ENCODE measurements at regions not wholly inside any gene's neighbourhood (a gene's known extent, or its start where the extent isn't known, plus 50 kb on each side); places are given as distances from the start of the nearest gene placed in this dataset.

DNA sequence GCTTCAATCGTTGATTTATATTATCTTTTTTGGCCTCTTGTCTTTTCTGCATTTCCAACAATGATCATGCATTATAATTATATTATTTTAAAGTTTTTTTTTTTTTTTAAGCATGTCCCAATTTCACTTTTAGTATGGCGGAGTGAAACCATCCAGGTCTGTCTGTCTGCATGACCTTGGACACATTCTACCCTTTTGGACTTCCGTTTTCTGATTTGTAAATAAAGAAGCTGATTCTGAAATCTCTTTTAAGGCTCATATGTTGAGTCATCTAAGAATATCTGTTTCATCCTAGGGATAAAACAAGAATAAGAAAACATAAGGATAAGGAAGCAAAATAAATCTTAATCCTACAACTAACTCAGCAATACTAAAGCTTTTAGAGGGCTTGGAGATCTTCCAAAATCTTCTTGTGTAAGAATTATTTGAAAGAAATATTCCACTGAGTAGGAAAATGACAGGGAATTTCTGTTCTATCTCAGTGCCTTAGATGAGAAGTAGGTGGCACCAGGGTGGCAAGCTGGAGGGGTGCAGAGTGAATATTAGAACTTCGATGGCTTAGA, 195.7 kb upstream of the TOX3 start:
- TF ChIP-seq, protein P1, sequence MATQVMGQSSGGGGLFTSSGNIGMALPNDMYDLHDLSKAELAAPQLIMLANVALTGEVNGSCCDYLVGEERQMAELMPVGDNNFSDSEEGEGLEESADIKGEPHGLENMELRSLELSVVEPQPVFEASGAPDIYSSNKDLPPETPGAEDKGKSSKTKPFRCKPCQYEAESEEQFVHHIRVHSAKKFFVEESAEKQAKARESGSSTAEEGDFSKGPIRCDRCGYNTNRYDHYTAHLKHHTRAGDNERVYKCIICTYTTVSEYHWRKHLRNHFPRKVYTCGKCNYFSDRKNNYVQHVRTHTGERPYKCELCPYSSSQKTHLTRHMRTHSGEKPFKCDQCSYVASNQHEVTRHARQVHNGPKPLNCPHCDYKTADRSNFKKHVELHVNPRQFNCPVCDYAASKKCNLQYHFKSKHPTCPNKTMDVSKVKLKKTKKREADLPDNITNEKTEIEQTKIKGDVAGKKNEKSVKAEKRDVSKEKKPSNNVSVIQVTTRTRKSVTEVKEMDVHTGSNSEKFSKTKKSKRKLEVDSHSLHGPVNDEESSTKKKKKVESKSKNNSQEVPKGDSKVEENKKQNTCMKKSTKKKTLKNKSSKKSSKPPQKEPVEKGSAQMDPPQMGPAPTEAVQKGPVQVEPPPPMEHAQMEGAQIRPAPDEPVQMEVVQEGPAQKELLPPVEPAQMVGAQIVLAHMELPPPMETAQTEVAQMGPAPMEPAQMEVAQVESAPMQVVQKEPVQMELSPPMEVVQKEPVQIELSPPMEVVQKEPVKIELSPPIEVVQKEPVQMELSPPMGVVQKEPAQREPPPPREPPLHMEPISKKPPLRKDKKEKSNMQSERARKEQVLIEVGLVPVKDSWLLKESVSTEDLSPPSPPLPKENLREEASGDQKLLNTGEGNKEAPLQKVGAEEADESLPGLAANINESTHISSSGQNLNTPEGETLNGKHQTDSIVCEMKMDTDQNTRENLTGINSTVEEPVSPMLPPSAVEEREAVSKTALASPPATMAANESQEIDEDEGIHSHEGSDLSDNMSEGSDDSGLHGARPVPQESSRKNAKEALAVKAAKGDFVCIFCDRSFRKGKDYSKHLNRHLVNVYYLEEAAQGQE (IDR thresholded peaks at IDR 0.05; ENCODE audit: unreplicated experiment), result no peak
- TF ChIP-seq, protein P2, sequence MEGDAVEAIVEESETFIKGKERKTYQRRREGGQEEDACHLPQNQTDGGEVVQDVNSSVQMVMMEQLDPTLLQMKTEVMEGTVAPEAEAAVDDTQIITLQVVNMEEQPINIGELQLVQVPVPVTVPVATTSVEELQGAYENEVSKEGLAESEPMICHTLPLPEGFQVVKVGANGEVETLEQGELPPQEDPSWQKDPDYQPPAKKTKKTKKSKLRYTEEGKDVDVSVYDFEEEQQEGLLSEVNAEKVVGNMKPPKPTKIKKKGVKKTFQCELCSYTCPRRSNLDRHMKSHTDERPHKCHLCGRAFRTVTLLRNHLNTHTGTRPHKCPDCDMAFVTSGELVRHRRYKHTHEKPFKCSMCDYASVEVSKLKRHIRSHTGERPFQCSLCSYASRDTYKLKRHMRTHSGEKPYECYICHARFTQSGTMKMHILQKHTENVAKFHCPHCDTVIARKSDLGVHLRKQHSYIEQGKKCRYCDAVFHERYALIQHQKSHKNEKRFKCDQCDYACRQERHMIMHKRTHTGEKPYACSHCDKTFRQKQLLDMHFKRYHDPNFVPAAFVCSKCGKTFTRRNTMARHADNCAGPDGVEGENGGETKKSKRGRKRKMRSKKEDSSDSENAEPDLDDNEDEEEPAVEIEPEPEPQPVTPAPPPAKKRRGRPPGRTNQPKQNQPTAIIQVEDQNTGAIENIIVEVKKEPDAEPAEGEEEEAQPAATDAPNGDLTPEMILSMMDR (conservative IDR thresholded peaks at IDR 0.05; ENCODE audit: low read depth in 2 of 2), result no peak
- TF ChIP-seq EZH2 (IDR thresholded peaks at IDR 0.05; ENCODE audit: low read depth, unreplicated experiment) (no peak), NANOG (IDR thresholded peaks at IDR 0.05; ENCODE audit: borderline replicate concordance) (no peak), POLR2AphosphoS5 (IDR thresholded peaks at IDR 0.05; ENCODE audit: low read depth) (no peak), JUNB (IDR thresholded peaks at IDR 0.05; ENCODE audit: unreplicated experiment) (no peak), EZH2phosphoT487 (IDR thresholded peaks at IDR 0.05; ENCODE audit: unreplicated experiment) (no peak)

Data from GM23338 (cell line).